H1 (cell line): ENCODE measurements at regions not wholly inside any gene's neighbourhood (a gene's known extent, or its start where the extent isn't known, plus 50 kb on each side); places are given as distances from the start of the nearest gene placed in this dataset.

ENCODE experiments used
- POLR2A ChIP-seq, 2 experiments: IDR thresholded peaks; 1 replicate in 1 of 2; 2 replicates in 1 of 2; pipeline ENCODE4 v1.6.1; 2011; ENCODE audit warnings: low read depth in 2 of 2, low read length in 2 of 2, mild to moderate bottlenecking in 2 of 2; ENCODE audit errors: control extremely low read depth in 1 of 2
- TF ChIP-seq, protein P1 (sequence below): fragments of 300-600 bp; sonication (generic); IDR thresholded peaks from 2 replicates; pipeline ENCODE4 v1.7.1; 2012; ENCODE audit warnings: low read length, moderate library complexity, mild to moderate bottlenecking, inconsistent platforms; ENCODE audit not compliant: insufficient replicate concordance

GRCh38 chr21:20418353-20418752, 579.9 kb upstream of the NCAM2 start (continued):
- TF ChIP-seq, protein P1, sequence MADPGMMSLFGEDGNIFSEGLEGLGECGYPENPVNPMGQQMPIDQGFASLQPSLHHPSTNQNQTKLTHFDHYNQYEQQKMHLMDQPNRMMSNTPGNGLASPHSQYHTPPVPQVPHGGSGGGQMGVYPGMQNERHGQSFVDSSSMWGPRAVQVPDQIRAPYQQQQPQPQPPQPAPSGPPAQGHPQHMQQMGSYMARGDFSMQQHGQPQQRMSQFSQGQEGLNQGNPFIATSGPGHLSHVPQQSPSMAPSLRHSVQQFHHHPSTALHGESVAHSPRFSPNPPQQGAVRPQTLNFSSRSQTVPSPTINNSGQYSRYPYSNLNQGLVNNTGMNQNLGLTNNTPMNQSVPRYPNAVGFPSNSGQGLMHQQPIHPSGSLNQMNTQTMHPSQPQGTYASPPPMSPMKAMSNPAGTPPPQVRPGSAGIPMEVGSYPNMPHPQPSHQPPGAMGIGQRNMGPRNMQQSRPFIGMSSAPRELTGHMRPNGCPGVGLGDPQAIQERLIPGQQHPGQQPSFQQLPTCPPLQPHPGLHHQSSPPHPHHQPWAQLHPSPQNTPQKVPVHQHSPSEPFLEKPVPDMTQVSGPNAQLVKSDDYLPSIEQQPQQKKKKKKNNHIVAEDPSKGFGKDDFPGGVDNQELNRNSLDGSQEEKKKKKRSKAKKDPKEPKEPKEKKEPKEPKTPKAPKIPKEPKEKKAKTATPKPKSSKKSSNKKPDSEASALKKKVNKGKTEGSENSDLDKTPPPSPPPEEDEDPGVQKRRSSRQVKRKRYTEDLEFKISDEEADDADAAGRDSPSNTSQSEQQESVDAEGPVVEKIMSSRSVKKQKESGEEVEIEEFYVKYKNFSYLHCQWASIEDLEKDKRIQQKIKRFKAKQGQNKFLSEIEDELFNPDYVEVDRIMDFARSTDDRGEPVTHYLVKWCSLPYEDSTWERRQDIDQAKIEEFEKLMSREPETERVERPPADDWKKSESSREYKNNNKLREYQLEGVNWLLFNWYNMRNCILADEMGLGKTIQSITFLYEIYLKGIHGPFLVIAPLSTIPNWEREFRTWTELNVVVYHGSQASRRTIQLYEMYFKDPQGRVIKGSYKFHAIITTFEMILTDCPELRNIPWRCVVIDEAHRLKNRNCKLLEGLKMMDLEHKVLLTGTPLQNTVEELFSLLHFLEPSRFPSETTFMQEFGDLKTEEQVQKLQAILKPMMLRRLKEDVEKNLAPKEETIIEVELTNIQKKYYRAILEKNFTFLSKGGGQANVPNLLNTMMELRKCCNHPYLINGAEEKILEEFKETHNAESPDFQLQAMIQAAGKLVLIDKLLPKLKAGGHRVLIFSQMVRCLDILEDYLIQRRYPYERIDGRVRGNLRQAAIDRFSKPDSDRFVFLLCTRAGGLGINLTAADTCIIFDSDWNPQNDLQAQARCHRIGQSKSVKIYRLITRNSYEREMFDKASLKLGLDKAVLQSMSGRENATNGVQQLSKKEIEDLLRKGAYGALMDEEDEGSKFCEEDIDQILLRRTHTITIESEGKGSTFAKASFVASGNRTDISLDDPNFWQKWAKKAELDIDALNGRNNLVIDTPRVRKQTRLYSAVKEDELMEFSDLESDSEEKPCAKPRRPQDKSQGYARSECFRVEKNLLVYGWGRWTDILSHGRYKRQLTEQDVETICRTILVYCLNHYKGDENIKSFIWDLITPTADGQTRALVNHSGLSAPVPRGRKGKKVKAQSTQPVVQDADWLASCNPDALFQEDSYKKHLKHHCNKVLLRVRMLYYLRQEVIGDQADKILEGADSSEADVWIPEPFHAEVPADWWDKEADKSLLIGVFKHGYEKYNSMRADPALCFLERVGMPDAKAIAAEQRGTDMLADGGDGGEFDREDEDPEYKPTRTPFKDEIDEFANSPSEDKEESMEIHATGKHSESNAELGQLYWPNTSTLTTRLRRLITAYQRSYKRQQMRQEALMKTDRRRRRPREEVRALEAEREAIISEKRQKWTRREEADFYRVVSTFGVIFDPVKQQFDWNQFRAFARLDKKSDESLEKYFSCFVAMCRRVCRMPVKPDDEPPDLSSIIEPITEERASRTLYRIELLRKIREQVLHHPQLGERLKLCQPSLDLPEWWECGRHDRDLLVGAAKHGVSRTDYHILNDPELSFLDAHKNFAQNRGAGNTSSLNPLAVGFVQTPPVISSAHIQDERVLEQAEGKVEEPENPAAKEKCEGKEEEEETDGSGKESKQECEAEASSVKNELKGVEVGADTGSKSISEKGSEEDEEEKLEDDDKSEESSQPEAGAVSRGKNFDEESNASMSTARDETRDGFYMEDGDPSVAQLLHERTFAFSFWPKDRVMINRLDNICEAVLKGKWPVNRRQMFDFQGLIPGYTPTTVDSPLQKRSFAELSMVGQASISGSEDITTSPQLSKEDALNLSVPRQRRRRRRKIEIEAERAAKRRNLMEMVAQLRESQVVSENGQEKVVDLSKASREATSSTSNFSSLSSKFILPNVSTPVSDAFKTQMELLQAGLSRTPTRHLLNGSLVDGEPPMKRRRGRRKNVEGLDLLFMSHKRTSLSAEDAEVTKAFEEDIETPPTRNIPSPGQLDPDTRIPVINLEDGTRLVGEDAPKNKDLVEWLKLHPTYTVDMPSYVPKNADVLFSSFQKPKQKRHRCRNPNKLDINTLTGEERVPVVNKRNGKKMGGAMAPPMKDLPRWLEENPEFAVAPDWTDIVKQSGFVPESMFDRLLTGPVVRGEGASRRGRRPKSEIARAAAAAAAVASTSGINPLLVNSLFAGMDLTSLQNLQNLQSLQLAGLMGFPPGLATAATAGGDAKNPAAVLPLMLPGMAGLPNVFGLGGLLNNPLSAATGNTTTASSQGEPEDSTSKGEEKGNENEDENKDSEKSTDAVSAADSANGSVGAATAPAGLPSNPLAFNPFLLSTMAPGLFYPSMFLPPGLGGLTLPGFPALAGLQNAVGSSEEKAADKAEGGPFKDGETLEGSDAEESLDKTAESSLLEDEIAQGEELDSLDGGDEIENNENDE, result no peak
- TF ChIP-seq POLR2A (IDR thresholded peaks at IDR 0.05; ENCODE audit: control extremely low read depth in 1 of 2, low read depth in 2 of 2, low read length in 2 of 2), result no peak
